NAMALWA (cell line): ENCODE measurements at regions not wholly inside any gene's neighbourhood (a gene's known extent, or its start where the extent isn't known, plus 50 kb on each side); places are given as distances from the start of the nearest gene placed in this dataset.

Experiments
- DNase-seq: peaks from one replicate; pipeline ENCODE4 v3.0.0-alpha.2; 2015; ENCODE audit warnings: low spot score

DNA sequence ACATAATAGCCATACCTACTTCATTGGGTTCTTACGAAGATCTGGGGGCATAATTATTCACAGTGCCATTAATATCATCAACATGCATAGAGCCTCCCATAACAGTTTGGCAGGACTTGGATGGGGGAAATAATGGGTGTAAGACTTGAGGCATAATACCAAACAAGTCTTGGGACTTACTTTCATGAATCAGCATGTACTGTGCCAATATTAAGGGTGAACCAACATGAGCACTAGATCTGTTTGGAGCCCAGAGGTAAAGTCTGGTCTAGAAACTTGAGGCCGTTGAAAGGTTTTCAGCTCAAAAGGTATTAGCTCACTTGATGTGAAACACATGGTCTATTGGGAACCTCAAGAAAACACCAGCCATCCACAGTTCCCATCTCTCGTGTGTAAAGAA is 56.7 kb upstream of the ZC3H11B start:
- DNase-seq: no peak

DNA sequence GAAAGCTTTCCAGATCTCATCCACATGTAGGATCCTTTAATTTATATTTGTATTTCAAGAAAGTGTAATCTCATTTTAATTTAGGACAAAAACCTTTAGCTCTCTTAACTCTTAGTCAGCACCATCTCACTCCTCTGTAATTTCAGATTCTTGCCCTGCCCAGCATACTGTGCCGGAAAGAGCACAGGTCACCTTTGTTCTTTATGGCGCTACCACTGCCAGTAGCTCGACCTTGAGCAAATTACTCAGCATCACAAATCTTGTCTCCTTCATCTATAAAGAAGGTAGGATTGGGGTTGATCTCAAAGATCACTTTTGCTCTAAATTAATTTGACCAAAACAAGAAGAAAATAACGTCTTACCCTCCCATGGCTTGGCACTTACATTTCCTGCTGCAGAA is 56.1 kb upstream of the ZC3H11B start:
- DNase-seq: no peak

GRCh38 chr1:219668446-219668845 is 55.5 kb upstream of the ZC3H11B start:
- no peak for DNase-seq

DNA sequence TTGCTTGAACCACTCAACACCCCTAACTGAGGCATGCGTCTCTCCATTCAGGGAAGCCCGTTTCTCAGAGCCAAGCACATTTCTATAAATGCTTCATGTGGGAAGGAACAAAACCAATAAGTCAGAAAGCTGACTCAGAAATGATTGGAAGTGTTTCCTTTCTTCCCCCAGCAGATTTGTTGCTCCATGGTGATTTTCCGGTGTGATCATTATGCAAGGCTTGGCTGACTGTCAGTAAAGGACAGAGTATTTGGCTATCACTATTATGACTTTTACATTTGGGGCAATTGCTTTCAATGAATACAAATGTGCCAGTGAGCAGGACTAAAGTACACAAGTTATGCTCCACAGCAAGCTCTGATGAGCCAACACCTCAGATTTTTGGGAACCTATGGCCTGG is 53.3 kb upstream of the ZC3H11B start:
- DNase-seq: no peak

- DNase-seq: no peak
These were observed 52.2 kb upstream of the ZC3H11B start for GRCh38 chr1:219665089-219665488.

DNA sequence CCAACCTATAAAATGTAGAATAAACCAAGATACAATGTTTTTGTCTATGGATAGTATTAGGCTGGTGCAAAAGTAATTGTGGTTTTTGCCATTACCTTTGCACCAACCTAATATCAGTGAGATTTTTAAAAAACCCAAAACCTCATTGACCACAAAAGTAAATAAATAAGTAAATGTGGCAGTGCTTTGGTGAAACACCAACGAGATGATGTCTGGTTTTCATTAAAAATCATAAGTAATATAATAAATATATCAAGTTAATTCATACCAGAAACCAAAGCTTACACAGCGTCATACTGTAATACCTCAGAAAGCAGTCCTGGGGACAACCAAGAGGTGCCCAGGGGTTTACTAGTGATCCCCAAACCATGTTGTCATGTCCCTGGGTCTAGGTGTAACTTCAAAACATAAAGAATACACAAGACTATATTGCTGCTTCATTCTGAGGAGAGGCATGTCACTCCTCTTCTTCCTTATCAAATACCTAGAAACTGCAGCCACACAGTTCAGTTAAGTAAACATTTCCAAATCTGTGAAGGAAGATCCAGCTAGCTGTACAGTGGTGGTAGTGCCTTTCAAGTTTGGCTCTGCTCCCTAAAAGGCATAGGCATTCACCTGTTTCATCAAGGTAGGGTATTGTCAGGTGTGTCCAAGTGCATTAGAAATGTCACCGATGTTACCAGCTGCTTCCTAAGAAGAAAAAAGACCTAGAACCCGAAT is 51.6 kb upstream of the ZC3H11B start:
- DNase-seq: no peak
